KG1 (cell line): ENCODE measurements at regions not wholly inside any gene's neighbourhood (a gene's known extent, or its start where the extent isn't known, plus 50 kb on each side); places are given as distances from the start of the nearest gene placed in this dataset.

Source experiments
- DNase-seq: peaks from one replicate; lab custom pipeline; 2025; lab: John Stamatoyannopoulos, UW

DNA sequence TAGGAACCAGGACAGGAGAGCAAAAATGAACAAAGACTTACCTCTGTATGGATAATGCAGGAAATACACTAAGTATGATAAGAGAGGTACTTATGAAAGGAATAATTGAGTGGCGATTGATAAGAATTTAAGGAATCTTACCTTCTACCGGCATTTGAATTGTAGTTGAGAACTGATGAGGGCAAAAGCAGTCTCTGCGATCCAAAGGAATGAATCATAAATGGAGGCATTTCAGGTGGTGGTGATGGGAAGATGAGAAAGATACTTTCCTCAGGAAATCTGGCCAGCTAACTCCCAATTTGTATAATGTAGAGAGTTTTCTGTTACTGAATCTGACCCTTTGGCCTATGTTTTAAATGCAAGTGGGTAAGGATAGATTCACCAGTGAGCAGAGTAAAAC is 71.9 kb upstream of the C11orf87 start:
- DNase-seq: no peak

DNA sequence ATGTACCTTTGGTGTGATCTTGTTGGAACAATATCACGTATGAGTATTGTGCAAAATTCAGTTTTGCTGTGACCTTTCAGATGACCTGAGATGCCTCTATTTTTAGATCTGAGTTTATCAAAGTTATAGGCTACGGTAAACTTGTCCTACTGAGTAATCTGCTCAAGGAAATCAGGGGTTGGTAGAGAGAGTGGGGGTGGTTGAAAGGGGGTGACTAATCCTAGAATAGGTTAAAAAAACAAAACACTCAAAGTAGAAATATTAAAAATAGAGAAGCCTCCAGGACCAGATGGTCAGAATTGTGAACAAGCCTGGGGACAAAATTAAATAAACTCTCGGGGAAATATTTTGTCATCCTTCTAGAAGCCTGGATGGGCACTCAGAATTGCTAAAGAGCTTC is 59.9 kb upstream of the C11orf87 start:
- no peak for DNase-seq

DNA sequence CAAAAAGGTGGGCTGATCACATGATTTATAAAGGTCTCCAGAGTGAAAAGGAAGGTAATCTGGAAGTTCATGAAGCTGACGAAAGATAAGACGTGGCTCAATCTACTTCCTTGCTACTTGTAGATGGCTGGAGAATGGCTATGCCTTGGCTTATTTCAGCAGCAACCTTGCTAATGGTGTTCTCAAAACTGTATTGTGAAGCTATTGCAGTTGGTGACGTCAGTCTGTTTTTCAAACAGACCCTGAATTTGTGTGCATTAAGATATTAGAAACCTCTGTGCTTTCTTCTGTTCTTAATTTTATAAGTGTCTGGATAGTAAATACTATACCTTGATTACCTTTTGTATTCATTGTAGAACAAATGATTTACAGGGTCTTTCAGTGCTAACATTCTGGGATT is 58.3 kb upstream of the C11orf87 start:
- no peak for DNase-seq

DNA sequence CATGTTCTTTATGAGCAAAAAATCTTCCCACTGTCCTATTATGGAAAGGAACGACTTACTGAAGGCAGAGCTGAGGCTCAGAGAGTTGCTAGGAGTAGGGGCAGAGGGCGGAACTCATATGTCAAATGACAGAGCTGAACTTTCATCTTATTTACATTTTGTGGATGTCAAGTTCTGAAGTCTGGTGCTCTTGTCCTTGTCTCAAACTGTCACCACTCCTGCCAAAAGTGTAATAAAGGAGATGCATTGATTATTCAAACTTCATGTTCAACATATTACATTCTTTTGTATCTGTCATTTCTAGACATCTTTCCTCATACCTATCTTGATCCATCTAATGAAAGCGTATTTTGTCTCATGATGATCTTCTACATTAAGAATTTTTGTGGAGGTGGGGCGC is 57.1 kb upstream of the C11orf87 start:
- no peak for DNase-seq

DNA sequence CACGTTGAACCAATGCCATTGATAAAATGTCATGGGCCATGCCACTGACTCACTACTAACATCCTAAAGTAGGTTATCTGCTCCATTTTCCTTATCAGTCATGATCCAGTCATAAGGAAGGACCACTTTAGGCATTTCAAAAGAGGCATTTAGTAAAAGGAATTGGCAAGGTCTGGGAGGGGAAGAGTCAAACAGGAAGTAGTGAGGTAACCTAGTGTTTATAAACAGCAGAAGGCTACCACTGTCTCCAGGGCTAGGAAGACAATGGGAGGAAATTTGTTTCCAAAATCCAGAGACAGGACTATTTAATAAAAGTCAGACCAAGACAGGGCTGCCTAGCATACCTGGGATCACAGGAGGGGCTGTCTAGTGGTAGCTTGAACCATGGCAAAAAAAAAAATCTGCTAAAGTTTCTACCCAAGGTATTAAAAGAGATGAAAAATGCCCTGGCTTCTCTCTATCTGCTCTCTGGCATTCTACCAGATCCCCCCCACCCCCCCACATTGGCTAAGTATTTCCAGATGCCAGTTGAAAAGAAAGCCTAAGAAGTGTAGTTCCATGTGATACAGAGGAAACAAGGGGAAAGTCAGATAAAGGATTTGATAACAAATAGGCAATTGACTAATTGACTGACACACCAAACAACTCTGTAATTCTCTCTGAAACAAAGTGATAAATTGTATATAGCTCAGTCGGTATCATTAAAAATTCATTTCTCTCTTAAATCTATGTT is 50.4 kb upstream of the C11orf87 start:
- no peak for DNase-seq
